ENCODE measurements at regions not wholly inside any gene's neighbourhood (a gene's known extent, or its start where the extent isn't known, plus 50 kb on each side); places are given as distances from the start of the nearest gene placed in this dataset.

DNA sequence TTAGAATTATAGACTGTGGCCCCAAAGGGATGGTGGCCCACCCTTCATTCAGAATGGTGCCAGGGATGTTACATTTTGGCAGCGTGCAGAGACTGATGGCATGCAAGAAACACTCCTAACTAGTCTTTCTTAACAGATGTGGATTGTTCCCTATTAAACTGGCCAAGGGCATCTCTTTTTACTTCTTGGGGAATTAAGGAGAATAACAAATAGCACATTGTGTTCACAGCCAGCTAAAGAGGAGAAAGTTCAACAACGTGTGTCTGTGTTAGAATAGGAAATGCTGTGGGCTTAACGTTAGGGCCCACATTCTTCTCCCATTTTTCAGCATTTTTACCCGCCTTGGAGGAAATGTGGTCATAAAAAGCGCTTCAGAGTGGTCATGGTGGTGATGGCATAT is 404.8 kb downstream of the CDH2 start:
- TF ChIP-seq, protein P1, sequence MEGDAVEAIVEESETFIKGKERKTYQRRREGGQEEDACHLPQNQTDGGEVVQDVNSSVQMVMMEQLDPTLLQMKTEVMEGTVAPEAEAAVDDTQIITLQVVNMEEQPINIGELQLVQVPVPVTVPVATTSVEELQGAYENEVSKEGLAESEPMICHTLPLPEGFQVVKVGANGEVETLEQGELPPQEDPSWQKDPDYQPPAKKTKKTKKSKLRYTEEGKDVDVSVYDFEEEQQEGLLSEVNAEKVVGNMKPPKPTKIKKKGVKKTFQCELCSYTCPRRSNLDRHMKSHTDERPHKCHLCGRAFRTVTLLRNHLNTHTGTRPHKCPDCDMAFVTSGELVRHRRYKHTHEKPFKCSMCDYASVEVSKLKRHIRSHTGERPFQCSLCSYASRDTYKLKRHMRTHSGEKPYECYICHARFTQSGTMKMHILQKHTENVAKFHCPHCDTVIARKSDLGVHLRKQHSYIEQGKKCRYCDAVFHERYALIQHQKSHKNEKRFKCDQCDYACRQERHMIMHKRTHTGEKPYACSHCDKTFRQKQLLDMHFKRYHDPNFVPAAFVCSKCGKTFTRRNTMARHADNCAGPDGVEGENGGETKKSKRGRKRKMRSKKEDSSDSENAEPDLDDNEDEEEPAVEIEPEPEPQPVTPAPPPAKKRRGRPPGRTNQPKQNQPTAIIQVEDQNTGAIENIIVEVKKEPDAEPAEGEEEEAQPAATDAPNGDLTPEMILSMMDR (IDR thresholded peaks at IDR 0.05; ENCODE audit: low read depth, low read length, missing control alignments), result no peak
- Histone ChIP-seq H3K27me3 (replicated peaks) (no peaks in the 10 kb centered on the region), H3K4me3 (ENCODE audit: low read depth, low read length) (no peak overlapping the region), H3K27ac (no peak overlapping the region), H3K36me3 (replicated peaks) (no peaks in the 10 kb centered on the region)
- DNase-seq, result no peak
- in situ Hi-C loops (cut with HindIII; ENCODE audit: low pct_ligation_motif_present, low sequenced_read_pairs), result no loop called here

DNA sequence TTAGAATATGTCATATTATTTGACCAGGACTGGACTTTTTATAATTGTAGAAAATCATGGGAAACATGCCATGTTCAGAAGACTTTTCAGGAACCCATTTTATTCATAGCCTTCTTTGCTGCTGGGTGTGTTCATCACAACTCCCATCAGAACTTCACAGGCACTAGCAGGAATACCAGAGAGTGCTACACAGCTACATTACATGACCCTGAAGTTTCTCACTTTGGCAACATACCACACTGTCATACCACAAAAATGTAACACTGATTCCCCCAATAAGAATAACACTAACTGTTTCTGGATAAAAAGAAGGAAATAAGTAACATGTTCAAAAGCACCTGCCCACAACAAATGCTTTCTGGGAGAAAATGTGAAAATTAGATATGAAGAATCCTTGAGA is 405.4 kb downstream of the CDH2 start:
- H3K27me3 ChIP-seq (replicated peaks), result no peaks in the 10 kb centered on the region
- TF ChIP-seq, protein P1 (IDR thresholded peaks at IDR 0.05; ENCODE audit: low read depth, low read length, missing control alignments), result no peak
- in situ Hi-C loops (cut with HindIII; ENCODE audit: low pct_ligation_motif_present, low sequenced_read_pairs), result no loop called here
- H3K36me3 ChIP-seq (replicated peaks), result no peaks in the 10 kb centered on the region
- no peak overlapping the region for H3K4me3 ChIP-seq (ENCODE audit: low read depth, low read length)
- peak; percentile 19 for DNase-seq
- no peak overlapping the region for H3K27ac ChIP-seq

DNA sequence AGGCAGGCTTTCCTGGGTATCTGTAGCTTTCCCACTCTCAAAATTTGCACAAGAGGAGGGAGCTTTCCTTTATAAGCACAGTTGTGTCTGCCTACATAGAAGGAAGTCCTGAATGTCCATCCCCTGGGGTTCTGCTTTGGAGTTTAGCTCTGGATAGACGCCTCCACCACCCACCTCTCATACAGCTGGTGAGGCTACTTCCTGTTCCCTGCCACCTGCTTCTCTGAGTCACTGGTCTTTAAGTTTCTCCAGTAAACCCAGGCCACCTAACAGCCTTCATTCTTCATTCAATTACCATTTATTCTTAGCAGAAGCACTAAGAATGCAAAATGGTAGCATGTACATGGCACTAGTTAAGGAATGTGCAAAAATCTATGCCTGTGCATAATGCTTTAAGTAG is 407.8 kb downstream of the CDH2 start:
- no peak for DNase-seq
- TF ChIP-seq, protein P1 (IDR thresholded peaks at IDR 0.05; ENCODE audit: low read depth, low read length, missing control alignments), result no peak
- Histone ChIP-seq H3K27ac (no peak overlapping the region), H3K36me3 (replicated peaks) (no peaks in the 10 kb centered on the region), H3K27me3 (replicated peaks) (no peaks in the 10 kb centered on the region), H3K4me3 (ENCODE audit: low read depth, low read length) (no peak overlapping the region)
- in situ Hi-C loops (cut with HindIII; ENCODE audit: low pct_ligation_motif_present, low sequenced_read_pairs), result no loop called here

DNA sequence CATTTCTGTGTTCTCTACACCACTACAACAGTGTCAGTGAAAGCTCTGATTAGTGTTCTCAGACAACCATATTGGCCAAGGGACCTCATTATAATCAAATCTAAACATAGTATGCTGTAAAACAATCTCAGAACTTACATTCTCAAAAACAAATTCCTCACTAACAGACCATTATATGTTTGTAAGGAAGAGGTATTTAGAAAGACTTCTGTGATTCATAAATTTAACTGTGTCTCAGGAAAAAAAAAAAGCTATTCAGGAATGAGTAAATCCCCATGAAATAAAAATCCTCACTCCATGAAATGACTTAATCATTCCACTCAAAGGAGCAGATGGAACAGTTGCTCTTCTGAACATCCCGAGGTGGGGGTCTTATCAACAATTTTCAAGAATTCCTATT is 413.0 kb downstream of the CDH2 start:
- H3K4me3 ChIP-seq (ENCODE audit: low read depth, low read length), result no peak overlapping the region
- TF ChIP-seq, protein P1 (IDR thresholded peaks at IDR 0.05; ENCODE audit: low read depth, low read length, missing control alignments), result no peak
- no peak overlapping the region for H3K27ac ChIP-seq
- no peaks in the 10 kb centered on the region for H3K27me3 ChIP-seq (replicated peaks)
- in situ Hi-C loops (cut with HindIII; ENCODE audit: low pct_ligation_motif_present, low sequenced_read_pairs), result no loop called here
- H3K36me3 ChIP-seq (replicated peaks), result no peaks in the 10 kb centered on the region
- no peak for DNase-seq

DNA sequence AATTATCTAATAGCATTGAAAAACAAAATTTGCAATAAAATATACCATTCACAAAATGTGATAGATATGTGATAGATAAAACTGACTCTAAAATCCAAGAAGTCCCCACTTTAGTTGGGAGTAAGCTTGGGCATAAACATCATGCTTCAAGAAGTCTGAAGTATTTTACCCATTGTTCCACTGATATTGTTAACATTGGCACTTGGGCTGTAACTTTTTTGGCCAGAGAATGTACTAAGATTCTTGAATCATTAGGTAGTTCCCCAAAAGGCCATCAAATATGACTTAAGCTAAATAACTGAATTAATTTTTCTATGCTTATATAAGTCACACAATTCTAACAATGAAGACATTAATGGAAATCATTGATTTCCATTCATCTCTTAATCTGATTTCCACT is 413.6 kb downstream of the CDH2 start:
- H3K36me3 ChIP-seq (replicated peaks), result no peaks in the 10 kb centered on the region
- TF ChIP-seq, protein P1 (IDR thresholded peaks at IDR 0.05; ENCODE audit: low read depth, low read length, missing control alignments), result no peak
- no peak overlapping the region for H3K4me3 ChIP-seq (ENCODE audit: low read depth, low read length)
- no peak for DNase-seq
- H3K27me3 ChIP-seq (replicated peaks), result no peaks in the 10 kb centered on the region
- H3K27ac ChIP-seq, result no peak overlapping the region
- in situ Hi-C loops (cut with HindIII; ENCODE audit: low pct_ligation_motif_present, low sequenced_read_pairs), result no loop called here

DNA sequence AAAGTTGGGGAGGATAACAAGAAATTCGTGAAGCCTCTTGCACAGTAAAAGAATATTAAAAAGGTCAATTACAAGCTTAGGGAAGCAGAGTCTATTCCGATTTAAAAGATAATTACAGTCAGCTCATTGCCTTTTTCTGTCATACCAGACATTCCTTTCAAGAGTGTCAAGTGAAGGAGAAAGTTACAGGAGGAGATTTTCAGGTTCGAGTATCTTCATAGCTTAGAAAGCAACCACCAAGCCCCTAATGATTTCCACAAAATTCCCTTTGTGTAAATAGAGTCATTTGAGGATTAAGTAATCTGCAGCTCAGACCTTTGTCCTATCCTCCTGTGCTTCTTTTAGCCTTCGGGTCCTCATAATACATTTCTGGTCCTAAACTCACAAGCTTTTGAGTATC is 414.9 kb downstream of the CDH2 start:
- no peak overlapping the region for H3K4me3 ChIP-seq (ENCODE audit: low read depth, low read length)
- H3K27ac ChIP-seq, result no peak overlapping the region
- no peaks in the 10 kb centered on the region for H3K27me3 ChIP-seq (replicated peaks)
- in situ Hi-C loops (cut with HindIII; ENCODE audit: low pct_ligation_motif_present, low sequenced_read_pairs), result no loop called here
- DNase-seq, result no peak
- H3K36me3 ChIP-seq (replicated peaks), result no peaks in the 10 kb centered on the region
- TF ChIP-seq, protein P1 (IDR thresholded peaks at IDR 0.05; ENCODE audit: low read depth, low read length, missing control alignments), result no peak

Measured in brain microvascular endothelial cell (primary cell).